ENCODE measurements at regions not wholly inside any gene's neighbourhood (a gene's known extent, or its start where the extent isn't known, plus 50 kb on each side); places are given as distances from the start of the nearest gene placed in this dataset.

DNA sequence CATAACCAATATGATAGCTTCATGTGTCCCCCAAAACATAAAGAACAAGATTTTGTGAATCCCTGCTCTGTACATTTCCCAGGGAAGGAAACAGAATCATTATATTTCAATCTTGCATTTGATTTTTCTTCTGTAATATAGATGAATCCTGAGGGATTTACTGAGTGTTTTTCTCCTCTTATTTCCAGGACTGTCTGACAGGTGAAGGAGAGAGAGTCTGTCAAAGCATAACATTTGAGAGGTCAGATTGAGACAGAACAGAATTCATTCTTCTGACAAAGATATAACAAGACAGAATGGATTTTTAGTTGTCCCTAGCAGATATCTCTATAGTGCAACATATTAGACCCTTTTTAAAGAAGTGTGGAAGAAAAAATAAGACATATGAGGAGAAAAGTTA lies 354.5 kb upstream of the IZUMO3 start:
- no peak for TF ChIP-seq ZNF274 (IDR thresholded peaks at IDR 0.05; ENCODE audit: low read depth, low read length)
- no peak for TF ChIP-seq SUZ12 (IDR thresholded peaks at IDR 0.05; ENCODE audit: extremely low read depth, insufficient read depth, insufficient read length)
- TF ChIP-seq YY1 (IDR thresholded peaks at IDR 0.05; ENCODE audit: insufficient read depth, insufficient read length), result no peak
